Activated CD8-positive, alpha-beta memory T cell treated with anti-CD3 and anti-CD28 coated beads for 1 hour (primary cell): ENCODE measurements at regions not wholly inside any gene's neighbourhood (a gene's known extent, or its start where the extent isn't known, plus 50 kb on each side); places are given as distances from the start of the nearest gene placed in this dataset.

ENCODE experiments used
- DNase-seq, 2 donors: peaks; one replicate each; pipeline ENCODE4 v3.0.0-alpha.2; 2020; ENCODE audit warnings: low read depth in 1 of 2; ENCODE audit errors: extremely low read depth in 1 of 2

DNA sequence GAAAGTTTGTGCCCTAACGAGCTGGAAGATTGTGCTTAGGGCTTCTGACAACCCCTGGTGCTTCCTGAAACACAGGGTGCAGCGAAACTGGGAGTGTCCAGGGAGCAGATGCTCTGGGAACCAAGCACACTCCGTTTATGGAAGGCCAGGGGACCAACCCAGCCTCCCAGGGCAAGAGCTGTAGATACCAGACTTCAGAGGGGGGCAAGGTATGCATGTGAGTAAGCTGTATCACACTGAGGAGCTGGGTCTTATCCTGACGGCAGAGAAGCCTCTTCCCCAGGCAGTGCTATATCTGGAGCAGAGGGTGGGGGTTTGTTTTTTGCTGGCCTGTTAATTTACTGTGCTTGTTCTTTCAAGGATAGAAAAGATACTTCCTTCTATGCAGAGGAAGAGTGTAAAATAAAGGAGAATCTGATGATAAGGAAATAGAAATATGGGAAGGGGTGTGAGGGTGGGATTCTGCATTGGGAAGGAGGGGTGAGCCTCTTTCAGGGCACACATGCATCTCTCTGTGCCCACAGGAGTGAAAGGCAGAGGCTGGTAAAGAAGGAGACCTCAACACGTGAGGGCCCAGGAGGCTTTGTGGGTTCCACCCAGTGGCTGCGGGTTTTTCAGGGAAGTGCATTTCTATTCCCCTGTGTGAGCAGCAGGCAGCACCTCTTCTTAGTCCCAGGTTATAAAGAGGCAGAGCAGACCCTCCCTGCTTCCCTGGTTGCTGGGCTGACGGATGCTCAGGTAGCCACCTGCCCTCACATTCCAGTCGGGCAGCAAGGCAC is 314.1 kb downstream of the TCERG1L start:
- DNase-seq = no peak

DNA sequence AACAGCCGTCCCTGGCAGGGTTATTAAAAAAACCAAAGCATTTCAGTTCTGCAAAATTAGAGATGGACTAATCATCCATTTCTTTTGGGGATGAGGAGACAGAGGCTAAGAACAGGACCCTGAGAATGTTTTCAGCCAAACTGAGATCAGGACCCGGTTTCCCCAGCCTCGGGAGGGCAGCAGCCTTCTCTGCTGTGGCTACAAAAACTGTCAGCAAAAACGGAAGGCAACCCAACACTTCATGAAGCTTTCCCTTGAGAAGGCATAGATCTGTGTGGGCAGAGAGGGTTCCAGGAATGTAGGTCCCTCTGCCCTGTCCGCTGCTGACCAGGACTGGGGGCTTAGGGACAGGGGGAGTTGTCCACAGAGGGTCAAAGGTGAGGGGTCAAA is 313.5 kb downstream of the TCERG1L start:
- DNase-seq = no peak

DNA sequence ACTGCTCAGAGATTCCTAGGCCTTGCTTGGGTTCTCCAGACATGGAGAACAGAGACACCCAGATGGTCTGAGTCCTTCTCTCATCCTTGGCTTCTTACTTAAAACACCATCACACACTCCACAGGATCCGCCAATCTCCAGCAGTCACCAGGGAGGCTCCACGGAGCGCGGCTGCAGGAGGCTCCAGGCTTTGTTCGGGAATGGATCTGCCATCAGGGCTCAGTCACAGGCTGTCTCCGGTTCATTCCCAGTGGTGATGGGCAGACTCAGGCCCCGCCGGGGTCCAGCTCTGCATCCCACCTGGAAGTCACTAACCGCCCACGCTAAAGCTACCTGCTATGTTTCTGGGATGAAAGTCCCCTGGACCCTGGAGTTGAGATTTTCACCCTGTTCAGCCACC is 312.9 kb downstream of the TCERG1L start:
- DNase-seq = no peak

DNA sequence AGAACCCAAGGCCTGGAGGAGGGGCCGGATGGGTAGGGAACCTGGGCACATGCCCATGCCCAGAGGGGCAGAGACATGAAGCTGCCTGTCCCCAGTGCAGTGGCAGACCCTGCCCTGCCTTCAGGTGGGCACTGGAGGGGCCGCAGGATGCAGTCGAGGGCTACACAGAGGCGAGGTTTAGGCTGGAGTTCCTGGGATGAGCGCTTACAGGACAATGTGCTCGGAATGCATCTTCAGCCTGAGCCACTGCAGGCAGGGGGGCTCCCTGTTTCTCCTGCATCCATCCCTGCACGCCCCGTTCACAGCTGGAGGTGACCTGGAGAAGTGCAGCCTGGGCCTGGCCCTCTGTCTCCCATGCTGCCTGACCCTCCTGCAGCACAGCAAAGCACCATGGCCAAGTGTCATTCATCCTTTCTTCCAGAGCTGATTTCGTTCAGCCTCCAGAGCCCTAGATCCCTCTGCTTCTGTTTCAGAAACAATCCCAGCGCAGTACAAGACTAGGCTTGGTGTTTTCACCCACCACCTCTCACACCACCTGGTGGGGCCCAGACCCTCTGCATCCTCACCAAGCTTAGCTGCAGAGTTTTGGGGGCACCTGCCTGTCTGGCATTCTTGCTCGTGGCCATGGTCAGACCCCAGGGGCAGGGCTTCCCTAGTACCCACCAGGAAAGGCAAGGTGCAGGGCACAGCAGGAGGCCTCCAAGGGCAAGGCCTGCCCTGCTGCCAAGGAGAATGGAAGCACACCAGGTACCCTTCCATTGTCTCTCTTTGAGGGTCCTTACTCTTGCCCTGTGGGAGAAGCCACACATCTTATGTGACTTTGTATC is 311.9 kb downstream of the TCERG1L start:
- DNase-seq = no peak

DNA sequence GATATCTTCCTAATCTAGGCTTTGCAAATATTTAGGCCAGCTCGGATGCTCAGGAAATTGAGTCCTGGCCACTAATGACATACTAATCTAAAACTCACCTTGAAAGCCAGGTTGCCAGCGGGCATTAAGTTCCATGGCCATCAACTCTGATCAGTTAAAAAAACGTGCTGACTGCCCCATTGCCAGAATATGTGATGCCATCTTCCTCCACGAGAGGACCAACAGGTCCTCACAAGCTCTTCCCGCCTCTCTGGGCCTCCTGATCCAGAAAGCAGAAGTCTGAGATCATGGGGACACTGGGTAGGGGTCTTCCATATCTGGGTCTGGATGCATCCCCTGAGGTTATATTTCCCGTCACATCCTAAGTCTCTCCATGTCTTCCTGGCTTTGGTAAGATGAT is 311.3 kb downstream of the TCERG1L start:
- no peak for DNase-seq

DNA sequence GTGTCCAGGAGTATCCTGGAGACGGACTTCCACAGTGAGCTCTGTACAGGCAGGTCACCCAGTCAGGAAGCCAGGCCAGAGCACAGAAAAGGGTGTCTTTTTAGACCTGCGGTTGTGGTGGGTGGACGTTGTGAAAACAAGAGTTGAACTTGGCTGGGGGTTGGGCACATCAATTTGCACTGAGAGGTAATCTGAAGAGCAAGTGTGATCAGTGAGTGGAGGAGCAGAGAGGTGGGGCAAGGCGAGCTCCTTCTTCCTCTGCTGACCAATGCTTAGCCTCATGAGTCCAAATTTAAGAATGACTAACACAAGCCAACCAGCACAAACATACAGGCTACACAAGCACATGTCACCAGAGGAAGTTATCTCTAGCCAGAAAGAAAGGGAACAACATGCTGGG is 310.8 kb downstream of the TCERG1L start:
- DNase-seq = no peak

DNA sequence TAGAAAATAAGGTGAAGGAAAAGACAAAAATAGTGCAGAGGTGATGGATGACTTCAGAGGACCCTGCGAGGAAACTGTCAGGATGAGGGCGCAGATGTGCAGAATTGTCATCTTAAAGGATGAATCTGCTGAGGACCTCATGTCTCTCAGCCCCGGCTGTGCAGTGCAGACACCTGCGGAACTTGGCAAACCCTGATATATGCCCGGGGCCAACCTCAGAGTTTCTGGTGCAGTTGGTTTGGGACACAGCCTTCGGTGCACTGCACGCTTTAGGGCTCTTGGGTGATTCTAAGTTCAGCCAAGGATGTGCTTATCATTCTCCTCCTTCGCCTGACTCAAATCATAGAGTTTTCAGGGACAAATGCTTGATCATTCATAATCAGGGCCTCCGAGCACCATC is 310.1 kb downstream of the TCERG1L start:
- no peak for DNase-seq

DNA sequence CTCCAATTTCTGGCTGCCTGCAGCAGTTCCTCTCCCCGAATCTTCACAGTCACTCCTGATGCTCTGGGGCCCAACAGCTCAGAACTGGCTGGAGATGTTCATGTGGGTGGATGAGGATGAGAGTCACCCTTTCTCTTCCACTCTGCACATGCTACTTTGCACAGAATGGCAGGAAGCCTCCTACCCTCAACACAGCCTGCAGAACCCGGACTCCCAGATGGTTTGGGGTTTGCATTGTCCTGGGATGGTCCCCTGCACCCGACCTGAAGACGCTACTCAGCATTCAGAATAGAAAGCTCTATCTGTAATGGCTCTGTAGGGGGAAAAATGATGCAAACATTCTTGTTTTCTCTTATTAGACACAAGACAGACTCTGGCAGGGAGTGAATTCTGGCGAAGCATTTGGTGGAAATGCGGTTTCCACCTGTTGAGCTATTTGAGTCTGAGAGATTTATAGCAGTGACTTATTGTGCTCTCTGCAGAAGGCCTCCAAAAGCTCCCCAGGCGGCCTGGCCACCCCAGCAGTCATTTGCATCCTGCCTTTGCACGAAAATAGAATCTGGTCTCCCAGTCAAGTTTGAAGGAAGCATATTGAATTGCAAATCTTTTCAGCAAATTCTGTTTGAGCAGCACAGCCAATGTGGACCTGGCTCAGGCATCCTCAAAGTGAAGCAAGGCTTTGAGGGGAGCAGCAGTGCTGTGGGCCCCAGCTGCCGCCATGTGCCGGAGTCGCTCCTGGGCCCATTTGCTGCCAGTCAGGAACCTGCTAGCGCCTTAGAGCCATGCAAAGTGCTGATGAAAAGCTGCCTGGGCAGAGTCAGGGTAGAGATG is 309.3 kb downstream of the TCERG1L start:
- DNase-seq = no peak

DNA sequence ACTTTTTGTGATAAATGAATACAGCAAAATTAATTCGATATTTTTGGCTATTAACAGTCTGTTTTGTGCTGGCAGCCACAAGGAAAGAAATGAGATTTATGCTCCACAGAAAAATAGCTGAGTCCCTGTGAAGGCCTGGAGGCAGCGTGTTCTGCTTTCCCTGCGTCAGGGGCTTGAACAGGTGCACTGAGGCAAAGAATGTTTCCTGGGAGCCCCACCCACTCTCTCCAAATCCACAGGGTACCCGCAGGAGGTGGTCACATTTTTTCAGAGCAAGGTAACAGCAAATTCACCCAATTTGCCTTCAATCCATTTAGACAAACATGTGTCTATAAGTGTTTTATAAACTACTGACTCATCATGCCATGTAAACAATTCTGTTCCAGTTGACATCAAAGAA is 308.1 kb downstream of the TCERG1L start:
- DNase-seq = no peak

DNA sequence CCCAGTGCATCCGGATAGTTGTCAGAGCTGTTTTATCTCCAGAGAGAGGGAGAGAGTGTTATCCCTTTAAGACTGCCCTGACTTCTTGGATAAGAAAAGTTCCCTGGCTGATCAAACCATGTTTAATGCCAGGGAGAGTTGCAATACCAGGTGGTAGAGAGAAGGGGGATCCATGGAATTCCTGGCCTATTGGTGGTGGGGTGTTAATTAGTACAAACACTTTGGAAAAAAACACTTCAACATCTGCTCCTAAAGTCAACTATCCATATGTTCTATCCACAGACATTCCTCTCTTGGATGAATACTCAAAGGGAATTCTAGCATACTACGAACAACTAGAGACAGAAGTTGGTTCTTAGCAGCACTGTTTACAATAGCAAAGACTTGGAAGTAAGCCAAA is 307.2 kb downstream of the TCERG1L start:
- no peak for DNase-seq

DNA sequence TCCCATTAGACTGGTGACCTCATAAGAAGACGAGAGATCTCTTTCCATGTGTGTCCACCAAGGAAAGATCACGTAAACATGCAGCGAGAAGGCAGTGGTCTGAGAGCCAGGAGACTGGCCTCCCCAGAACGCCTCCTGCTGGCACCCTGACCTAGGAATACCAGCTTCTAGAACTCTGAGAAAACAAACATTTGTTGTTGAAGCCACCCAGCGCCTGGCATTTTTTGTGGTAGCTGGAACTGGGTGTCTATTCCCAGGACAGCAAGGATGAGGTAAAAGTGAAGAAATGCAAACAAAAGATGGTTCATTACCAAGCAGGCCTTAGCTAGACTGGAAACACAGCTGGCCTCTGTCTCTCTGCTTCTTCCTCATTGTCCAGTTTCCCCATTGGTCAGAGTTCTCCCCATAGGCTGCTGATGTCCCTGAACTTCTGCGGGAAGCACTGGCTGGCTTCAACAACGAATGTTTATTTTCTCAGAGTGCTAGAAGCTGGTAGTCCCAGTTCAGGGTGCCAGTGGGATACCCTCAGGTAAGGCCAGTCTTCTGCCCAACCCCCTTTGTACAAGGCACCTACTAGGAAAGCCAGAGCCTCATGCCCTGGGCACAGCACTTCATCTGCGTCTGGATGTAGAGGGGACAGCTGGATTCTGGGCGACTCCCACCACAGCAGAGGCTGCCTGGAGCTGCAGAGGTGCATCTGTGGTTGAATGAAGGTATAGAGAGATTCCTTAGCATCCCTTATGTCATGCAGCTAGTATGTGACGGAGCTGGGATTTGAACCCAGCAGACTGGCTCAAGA is 304.9 kb downstream of the TCERG1L start:
- DNase-seq = no peak

DNA sequence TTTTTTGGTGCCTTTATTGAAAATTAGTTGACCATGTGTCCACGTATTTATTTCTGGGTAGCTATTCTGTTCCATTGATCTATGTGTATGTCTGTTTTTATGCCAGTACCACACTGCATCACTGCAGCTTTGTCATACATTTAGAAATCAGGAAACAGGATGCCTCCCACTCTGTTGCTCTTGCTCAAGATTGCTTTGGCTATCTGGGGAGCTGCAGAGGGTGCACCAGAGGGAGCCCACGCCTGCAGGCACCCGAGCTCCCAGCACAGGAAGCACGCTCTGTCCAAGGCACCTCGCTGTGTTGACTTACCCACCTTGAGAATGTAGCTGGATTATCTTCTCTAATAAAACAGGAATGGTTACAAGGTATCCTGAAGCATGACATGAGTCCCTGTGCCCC is 301.7 kb downstream of the TCERG1L start:
- DNase-seq = no peak

DNA sequence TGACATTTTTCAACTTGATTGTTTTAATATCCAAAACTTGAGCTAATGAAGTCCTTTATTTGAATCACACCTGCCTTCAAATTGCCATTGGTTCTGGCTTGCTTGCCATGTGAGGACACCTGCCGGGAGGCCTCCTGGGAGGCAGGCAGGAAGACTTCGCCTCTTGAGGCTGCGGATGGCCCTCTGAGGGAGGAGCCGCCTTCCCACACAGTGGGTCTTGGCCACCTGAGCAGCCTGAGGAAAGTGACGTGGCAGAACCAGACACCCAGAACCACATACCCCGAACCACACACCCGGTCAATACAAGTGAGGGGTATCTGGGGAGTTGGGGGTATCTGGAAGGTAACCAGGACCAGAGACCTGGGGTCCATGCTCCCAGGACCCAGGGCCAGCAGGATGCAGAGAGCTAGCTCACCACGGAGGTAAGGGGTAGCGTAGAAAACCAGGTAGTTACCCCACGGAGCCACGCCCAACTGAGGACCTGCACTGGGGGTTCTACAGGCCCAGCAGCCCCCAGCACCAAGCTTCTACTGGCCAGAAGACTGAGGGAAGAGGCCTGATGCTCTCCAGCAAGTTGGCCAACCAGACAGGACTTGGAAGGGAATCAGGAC is 300.5 kb downstream of the TCERG1L start:
- DNase-seq = no peak

DNA sequence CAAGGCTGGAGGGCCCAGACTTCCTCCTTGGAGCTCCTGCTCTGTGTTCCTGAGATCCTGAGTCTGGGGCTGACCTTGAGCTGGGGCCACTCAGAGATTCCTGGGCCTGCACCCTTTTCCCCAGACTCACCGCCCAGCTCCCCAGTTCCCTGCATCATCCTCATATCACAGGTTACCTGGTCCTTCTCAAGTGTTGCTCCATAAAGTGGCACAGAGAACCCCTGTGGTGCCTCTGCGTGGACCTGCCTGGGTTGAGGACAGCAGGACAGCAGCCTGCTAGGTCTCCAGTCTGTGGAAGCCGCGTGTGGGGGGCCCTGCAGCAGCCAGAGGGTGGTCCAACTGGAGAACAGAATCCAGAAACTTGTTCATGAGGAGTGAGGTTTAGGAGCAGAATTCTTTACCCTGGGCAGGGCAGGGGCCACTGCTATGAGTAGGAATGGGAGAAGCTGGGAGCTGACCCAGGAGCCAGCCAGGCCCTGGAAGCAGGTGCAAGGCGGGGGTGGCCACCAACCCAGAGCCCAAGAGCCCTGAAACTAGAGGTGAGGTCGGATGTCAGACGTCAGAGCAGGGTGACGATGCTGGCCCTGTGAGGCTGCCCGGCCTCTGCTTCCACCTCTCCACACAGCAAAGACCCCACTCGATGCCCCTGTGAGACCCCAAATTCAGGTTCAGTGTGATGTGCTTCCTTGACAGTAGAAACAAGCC is 299.4 kb downstream of the TCERG1L start:
- DNase-seq = no peak

DNA sequence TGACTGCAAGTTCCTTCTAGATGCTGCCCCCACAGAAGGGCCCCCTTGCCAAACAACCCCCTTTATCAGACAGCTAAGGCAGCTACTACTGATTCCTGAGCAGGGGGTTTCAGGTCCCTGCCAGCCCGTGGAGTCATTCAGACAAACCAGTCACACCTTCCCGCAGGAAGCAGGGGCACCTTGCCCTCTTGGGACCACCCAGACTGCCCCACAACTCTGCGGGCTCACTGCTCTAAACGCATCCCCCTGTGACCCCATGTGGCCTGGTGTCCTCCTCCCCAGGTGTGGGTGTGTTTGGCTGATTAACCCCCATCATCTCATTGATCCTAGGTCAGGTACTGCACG is 298.9 kb downstream of the TCERG1L start:
- DNase-seq = no peak

DNA sequence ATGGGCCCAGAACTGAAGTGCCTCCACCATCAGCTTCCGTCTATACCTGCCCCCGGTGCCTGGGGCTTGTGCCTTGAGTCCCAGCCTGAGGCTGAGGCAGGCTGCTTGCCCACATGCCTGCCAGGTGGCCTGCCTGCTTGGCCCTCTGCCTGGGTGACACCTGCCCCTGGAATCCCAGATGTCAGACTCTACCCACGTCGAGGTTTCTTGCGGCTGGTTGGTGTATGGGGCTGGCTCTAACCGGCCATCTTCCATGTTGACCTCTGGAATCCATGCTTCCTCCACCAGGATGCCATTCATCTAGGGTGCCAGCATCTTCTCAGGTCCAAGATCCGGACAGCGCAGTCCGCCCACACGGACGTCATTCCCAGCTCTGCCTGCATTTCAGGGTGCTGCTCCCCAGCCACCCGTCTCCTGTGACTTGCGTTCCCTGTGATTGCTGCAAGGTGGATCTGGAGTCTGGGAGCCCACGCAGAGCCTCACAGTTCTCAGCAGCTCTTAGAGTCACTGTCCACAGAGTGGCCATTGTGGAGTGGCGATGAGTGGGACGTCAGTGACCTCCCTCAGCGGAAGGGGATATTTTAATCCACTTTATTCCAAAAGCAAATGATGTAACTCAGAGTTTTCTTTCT is 298.1 kb downstream of the TCERG1L start:
- DNase-seq = no peak

DNA sequence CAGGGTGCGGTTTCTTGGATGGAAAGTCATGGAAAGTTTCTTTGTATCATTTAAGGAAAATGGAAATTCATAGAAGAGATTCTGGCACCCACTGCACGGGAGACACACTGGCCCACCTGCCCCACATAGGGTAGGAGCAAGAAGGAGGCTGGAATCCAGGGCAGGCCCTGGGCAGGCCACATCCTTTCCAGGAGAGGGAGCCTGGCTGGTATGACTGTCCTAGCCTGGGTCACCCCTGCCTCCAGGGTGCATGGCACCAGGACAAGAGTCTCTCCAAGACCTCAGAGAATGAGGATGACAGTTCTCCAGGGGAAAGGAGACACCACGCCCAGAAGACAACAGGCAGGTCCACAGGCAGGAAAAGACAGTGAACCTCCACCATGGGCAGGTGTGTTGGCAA is 297.2 kb downstream of the TCERG1L start:
- DNase-seq = no peak

DNA sequence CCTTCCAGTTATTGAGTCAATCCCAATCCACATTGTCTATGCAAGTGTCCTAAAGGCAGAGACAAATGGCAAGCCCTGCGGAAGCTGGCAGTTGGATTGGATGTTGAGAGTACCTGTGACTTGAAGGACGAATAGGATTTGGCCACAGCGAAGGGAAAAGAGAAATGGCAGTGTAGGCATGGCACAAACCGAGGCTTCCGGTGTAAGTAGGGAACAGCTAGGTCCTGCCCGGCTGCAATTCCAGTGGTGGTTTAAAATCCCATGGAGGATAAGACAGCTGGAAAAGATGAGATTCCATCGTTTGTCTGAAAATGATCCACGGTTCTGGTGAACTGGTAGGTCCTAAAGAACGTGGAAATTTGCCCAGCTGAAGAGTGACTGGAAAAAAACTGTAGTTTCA is 296.2 kb downstream of the TCERG1L start:
- DNase-seq = no peak

DNA sequence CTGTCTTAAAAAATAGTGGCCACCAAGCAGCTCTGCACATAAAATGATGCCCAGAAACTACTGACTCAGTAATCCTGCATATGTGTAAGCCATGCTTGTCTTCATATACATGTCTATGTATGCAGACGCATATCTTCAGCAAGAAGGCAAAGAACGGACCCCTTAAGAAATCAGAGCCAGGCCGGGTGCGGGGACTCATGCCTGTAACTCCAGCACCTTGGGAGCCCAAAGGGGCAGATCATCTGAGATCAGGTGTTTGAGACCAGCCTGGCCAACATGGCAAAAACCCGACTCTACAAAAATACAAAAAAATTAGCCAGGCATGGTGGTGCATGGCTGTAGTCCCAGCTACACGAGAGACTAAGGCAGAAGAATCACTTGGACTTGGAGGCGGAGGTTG is 295.0 kb downstream of the TCERG1L start:
- DNase-seq = no peak
